Eye (tissue), 1 donor: ENCODE measurements at regions not wholly inside any gene's neighbourhood (a gene's known extent, or its start where the extent isn't known, plus 50 kb on each side); places are given as distances from the start of the nearest gene placed in this dataset.

Experiments
- DNase-seq: peaks from one replicate; pipeline ENCODE4 v3.0.0-alpha.2; 2015

DNA sequence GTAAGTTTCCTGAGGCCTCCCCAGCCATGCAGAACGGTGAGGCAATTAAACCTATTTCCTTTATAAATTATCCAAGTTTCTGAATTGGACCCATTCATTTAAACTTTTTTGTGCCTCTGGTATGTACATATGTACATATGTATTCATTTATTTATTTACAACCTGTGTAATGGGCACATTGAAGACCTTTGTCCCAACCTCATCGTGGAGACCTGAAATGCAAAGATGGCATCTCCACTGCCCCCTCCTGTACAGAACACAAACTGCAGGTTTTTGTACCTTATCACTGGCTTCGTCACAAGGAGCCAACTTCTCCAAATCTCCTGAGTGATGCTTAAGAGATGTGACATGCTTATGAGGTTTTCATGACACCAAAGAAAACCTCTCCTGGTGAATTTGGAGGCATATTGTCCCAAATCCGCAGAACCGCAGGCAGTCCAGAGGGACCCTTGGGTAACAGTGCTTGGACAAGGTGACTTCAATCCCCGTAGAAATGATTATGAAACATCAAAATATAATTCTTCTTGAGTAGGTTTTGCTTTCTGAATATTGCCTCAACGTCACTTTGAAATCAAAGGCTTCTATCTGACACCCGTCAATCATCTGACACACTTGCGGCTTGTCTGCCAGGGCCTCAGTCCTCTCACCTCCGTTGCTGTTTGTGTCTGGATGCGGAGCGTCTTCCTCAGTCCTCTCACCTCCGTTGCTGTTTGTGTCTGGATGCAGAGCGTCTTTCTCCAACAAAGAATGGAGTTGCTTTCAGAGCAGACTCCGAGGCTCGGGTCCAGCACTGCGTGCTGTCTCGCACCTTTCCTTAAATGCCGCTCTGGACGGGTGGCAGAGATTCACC lies 135.0 kb upstream of the IRX4 start:
- peak; percentile 48 for DNase-seq

- DNase-seq: no peak
Observed at GRCh38 chr5:2015961-2016360, 133.2 kb upstream of the IRX4 start.

GRCh38 chr5:2015124-2015848 lies 132.6 kb upstream of the IRX4 start:
- DNase-seq: no peak

GRCh38 chr5:2014058-2014610 lies 131.4 kb upstream of the IRX4 start:
- no peak for DNase-seq

DNA sequence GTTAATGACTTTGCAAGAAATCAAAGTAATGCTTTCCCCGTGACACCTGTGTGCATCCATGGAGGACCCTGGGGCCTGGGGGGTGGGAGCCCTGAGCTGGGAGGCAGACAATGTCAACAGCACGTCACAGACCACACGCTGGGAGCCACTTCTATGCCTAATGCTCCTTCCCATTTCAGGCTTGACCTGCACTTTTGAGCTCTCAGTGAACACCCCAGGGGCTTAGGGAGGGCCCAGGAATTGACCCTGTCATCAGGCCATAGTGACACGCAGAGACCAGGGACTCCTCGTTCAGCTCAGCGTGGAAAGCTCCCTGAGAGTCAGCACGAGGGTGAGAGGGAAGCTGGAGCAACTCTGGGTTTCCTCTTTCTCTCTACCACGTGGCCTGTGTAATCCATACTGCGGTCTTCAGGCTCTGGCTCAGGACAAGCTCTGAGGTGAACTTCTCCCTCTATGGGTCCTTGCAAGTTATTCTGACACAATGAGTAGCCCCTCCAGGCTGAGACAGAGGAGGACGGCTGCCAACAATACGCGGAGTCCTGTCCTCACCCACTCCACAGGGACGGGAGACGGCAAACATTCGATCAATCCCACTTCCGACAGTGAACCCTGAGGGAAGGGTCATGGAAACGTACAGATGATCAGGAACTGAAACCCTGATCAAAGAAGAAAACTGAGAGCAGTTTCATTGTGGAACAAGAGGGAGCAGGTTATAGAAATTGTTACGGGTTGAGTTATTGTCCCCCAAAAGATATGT lies 130.8 kb upstream of the IRX4 start:
- DNase-seq: peak; percentile 32

DNA sequence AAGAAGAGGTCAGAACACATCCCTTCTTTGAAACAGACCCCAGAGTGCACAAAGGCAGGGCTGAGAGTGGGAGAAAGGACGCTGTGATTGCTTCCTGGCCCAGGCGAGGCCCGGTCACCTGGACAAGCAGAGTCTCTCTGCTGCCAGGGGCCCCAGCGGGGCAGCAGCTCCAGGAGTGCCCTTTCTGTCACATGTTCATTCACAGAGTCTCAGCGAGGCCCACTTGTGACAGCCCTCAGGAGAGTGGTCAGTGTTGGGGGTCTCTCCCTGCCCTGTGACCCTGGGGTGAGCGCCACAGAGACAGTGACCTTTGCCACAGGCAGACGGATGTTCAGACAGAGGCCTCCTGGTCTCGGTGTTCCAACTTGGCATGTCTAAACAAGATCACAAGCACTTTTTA lies 130.2 kb upstream of the IRX4 start:
- DNase-seq: no peak

DNA sequence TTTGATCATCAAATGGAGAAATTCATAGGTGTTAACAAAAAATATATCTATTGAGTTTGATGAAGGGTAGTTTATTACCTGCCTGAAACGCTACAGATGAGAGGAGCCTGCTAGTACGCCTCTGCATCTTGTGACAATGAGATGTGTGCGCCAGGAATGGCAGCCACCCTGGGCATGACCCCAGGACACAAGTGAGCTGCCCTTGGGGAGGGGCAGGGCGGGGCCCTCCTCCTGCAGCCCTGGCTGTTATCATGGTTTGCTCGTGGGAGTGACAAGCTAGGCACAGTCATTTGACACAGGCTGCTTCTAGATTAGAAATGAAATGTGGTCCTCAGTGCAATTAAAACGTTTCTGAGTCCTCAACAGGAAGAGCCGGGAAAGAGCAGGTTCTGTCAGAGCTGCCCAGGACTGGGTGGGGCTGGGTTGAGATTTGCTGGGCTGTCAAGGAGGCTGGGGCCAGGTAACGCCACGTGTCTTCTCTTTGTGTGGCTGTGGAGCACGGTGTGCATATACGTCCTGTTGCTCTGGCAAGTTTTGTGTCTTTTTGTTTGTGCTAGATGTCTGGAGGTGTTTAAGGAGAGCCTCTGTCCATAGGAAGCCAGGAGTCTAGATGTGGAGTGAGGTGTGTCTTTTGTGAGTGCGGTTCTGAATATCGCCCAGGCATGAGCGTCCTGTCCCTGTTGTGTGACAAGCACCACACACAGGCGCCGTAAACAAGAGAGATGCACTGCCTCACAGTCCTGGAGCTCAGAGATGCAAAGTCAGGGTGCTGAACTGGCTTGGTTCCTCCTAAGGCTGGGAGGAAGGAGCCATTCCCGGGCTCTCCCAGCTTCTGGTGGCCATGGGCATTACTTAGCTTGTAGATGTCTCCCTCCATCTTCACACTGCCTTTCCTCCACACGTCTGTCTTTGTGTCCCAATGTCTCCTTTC lies 129.0 kb upstream of the IRX4 start:
- no peak for DNase-seq

GRCh38 chr5:2010940-2011339 lies 128.2 kb upstream of the IRX4 start:
- no peak for DNase-seq

DNA sequence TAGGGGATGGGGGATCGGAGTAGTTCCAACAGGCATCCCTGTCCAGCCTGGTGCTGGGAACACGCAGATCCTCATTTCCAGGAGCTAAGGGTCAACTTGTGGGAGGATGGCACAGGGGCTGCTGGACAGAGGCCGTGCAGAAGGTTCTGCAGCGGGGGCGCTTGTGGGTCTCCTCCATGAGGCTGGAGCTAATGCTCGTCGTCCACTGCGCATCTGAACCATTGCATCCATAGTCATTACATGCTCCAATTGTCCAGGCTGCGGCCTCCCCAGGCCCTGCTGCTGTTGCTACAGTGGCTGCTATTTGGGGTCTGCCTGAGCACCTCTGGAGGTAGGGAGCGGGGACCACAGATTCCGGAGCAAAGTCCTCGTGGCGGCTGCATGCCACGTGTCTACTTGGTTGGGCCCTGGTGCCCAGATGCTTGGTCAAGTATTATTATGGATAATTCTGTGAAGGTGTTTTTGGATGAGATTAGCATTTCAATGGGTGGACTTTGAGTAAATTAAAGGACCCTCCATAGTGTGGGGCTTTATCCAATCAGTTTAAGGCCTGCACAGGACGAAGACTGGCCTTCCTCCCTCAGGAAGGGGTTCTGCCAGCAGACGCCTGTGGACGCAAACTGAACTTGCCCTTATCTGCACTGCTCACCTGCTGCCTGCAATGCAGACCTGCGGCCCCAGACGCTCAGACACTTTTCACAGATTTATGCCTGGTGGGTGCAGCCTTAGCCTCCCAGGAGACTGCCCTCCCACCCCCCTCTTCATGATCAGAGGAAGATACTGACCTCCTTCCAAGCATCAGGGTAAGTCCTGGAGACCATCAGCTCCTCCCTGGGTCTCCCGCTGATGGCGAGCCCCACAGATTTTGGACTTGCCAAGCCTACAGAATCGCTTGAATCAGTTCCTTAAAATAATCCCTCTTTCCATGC lies 127.5 kb upstream of the IRX4 start:
- no peak for DNase-seq

DNA sequence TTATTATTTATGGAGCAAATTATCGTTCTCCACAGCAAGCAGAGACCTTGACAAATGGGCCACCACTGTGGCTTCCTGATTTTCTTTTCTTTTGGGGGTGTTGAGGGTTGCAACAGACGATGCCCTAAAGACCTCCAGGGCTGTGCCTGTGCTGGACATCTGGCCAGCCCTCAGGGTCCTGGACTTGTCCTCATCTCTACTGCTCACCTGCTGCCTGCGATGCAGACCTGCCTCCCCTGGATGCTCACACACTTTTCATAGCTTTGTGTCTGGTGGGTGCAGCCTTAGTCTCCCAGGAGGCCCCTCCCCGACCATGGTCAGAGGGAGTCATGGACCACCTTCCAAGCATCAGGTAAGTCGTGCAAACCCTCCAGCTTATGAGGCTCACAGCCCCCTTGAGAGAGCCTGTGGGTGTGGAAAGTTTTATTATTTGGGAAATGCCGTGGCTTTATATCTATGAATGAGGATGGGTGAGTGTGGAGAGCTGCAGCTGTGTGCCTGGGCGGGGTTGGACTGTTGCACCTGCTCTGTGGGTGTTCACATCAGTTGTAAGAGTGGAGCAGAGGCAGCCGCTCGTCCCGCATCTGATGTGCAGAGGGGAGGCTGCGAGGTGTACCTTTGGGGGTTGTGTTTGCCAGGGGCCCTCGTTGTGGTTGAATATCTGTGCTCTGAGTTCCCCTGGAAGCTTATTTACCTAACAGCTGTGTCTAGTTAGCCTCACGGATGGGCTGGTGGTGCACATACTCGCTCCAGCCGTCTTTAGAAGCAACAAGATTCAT lies 126.3 kb upstream of the IRX4 start:
- DNase-seq: peak; percentile 16

- peak; percentile 61 for DNase-seq
Observed at GRCh38 chr5:2007878-2008501, 125.3 kb upstream of the IRX4 start.

GRCh38 chr5:2007496-2007877 lies 124.8 kb upstream of the IRX4 start:
- no peak for DNase-seq

GRCh38 chr5:2006971-2007291 lies 124.2 kb upstream of the IRX4 start:
- DNase-seq: no peak

- DNase-seq: no peak
Observed at GRCh38 chr5:2006193-2006970, 123.7 kb upstream of the IRX4 start.

- no peak for DNase-seq
Observed at GRCh38 chr5:2005101-2006041, 122.6 kb upstream of the IRX4 start.

DNA sequence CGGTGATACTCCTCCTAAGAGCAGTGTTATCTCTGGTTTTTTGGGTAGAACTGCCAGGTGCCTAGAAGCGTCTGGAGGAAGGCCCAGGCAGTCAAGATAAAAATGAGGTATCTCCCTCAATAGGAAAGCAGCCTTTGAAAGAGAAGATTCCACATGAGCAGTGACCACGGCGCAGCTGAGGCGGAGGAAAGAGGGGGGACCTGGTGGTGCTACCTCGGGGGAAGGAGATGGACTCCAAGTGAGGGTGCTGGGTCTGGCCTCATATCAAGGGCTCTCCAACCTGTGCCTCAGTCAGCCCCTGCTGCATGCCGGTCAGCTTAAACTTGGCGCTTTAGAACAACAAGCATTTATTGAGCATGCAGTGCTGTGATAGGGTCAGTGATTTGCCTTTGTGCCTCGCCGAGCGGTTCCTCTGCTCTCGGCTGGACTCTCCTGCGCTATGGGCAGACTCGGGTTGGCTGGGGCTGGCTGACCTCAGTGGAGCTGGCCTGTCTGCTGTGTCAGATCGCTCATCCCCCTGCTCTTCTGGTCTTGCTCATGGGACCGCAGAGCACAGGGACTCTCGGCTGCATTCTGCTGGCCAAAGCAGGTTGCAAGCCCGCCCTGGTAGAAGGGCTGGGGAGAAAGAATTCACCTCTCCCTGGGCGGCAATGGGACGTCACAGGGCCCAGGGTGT lies 121.1 kb upstream of the IRX4 start:
- DNase-seq: no peak

DNA sequence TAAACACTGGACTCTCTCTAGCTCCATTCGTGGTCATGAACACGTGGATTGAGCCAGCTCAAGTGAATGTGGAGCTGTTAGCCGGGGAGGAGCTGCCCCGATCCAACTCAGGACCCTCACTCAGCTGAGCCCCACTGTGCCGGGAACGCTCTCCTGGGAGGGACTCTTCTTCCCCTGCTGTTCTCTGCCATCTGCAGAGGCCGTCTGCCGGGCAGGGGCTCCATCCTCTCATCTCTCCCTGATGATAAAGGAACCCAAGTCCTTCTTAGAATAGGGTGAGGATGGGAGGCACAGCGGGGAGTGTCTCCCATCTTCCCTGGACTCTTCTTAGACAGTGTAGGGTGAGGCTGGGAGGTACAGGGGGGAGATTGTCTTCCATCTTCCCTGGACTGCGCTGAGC lies 120.5 kb upstream of the IRX4 start:
- no peak for DNase-seq
